Liver (tissue), 2 donors: ENCODE measurements at regions not wholly inside any gene's neighbourhood (a gene's known extent, or its start where the extent isn't known, plus 50 kb on each side); places are given as distances from the start of the nearest gene placed in this dataset.

Experiments used
- FOXA1 ChIP-seq: IDR thresholded peaks from 2 replicates; pipeline ENCODE4 v1.6.1; 2016; ENCODE audit warnings: antibody characterized with exemption
- TF ChIP-seq, protein P1 (sequence below): fragments of 150-350 bp; IDR thresholded peaks from 2 replicates; pipeline ENCODE4 v1.5.1; 2017; ENCODE audit warnings: improper control_type of control experiment, low read depth, low read length; ENCODE audit not compliant: missing input control
- donor health status: healthy.

DNA sequence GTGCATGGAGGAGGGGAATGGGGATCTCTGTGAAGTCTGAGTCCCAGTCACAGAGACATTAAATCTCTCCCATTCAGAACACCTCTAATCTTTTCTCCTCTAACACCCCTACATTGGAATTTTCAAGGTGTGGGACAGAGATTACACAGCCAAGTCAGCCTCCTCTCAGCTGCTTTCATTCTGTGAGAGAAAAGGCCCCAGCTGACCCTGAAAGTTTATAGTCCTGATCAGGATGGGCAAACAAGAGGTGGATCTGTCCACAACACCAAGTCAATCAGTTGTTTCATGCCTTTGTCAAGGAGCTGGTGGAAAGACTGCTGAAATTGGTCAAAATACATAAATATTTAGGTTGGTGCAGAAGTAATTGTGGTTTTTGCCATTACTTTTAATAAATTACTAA is 218.9 kb downstream of the SEC23A start:
- TF ChIP-seq, protein P1, sequence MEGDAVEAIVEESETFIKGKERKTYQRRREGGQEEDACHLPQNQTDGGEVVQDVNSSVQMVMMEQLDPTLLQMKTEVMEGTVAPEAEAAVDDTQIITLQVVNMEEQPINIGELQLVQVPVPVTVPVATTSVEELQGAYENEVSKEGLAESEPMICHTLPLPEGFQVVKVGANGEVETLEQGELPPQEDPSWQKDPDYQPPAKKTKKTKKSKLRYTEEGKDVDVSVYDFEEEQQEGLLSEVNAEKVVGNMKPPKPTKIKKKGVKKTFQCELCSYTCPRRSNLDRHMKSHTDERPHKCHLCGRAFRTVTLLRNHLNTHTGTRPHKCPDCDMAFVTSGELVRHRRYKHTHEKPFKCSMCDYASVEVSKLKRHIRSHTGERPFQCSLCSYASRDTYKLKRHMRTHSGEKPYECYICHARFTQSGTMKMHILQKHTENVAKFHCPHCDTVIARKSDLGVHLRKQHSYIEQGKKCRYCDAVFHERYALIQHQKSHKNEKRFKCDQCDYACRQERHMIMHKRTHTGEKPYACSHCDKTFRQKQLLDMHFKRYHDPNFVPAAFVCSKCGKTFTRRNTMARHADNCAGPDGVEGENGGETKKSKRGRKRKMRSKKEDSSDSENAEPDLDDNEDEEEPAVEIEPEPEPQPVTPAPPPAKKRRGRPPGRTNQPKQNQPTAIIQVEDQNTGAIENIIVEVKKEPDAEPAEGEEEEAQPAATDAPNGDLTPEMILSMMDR = no peak
- TF ChIP-seq FOXA1 = no peak
